BE2C (cell line): ENCODE measurements at regions not wholly inside any gene's neighbourhood (a gene's known extent, or its start where the extent isn't known, plus 50 kb on each side); places are given as distances from the start of the nearest gene placed in this dataset.

ENCODE experiments used
- DNase-seq: peaks from one replicate; pipeline ENCODE4 v3.0.0-alpha.2; 2020
- H3K27me3 ChIP-seq: fragments of 250-450 bp; sonication (Bioruptor Pico); 2 replicates; pipeline ENCODE4 v1.5.1; 2020; ENCODE audit warnings: mild to moderate bottlenecking
- H3K36me3 ChIP-seq: fragments of 250-450 bp; sonication (Bioruptor Pico); 2 replicates; pipeline ENCODE4 v1.5.1; 2020; ENCODE audit warnings: mild to moderate bottlenecking
- H3K4me1 ChIP-seq: fragments of 250-450 bp; sonication (Bioruptor Pico); 2 replicates; pipeline ENCODE4 v1.5.1; 2020
- H3K4me3 ChIP-seq: 2 replicates; pipeline ENCODE4 v1.5.1; 2011; ENCODE audit warnings: low read depth, low read length
- H3K9me3 ChIP-seq: fragments of 250-450 bp; sonication (Bioruptor Pico); 2 replicates; pipeline ENCODE4 v1.5.1; 2020
- CTCF ChIP-seq: IDR thresholded peaks from 2 replicates; pipeline ENCODE4 v1.5.1; 2012; ENCODE audit warnings: mild to moderate bottlenecking, low read depth, low read length

GRCh38 chr10:60646966-60647796 is 131.1 kb upstream of the CDK1 start:
- TF ChIP-seq CTCF: peak; percentile 67
- DNase-seq: peak; percentile 37
- H3K9me3 ChIP-seq: no peaks in the 10 kb centered on the region

GRCh38 chr10:60645980-60646379 is 132.3 kb upstream of the CDK1 start:
- H3K4me3 ChIP-seq: no peak overlapping the region
- TF ChIP-seq CTCF: no peak
- no peaks in the 10 kb centered on the region for H3K27me3 ChIP-seq
- no peaks in the 10 kb centered on the region for H3K9me3 ChIP-seq
- H3K36me3 ChIP-seq: no peaks in the 10 kb centered on the region
- H3K4me1 ChIP-seq: peaks cover 24% of the 10 kb centered on the region
- DNase-seq: no peak

More at GRCh38 chr10:60646966-60647796, 131.1 kb upstream of the CDK1 start:
- no peaks in the 10 kb centered on the region for H3K27me3 ChIP-seq
- H3K36me3 ChIP-seq: no peaks in the 10 kb centered on the region
- H3K4me1 ChIP-seq: peaks cover 24% of the 10 kb centered on the region
- H3K4me3 ChIP-seq: no peak overlapping the region

- no peaks in the 10 kb centered on the region for H3K27me3 ChIP-seq
- peaks cover 15% of the 10 kb centered on the region for H3K4me1 ChIP-seq
- H3K36me3 ChIP-seq: no peaks in the 10 kb centered on the region
- DNase-seq: no peak
- H3K4me3 ChIP-seq: no peak overlapping the region
- TF ChIP-seq CTCF: no peak
- H3K9me3 ChIP-seq: no peaks in the 10 kb centered on the region
Observed at GRCh38 chr10:60644436-60645130, 133.7 kb upstream of the CDK1 start.

DNA sequence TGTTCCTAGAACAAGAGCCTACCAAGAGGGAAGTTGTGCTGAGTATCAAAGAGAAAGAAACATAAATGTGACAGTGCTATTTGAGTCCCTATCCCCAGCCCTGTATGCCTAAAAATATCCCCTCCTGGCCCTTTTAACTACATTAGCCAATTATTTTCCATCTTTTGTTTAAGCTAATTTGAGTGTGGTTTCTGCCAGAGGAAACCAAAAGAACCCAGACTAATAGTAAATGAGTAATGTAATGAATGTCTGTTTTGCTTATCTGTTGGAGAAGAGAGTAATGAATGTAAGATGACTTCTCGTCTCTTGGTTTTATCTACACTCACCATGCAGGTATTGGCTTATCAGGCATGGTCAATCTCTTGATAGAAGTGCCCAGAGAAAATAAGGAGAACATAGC is 134.4 kb upstream of the CDK1 start:
- TF ChIP-seq CTCF: no peak
- no peaks in the 10 kb centered on the region for H3K9me3 ChIP-seq
- DNase-seq: no peak
- H3K4me1 ChIP-seq: peaks cover 13% of the 10 kb centered on the region
- no peaks in the 10 kb centered on the region for H3K27me3 ChIP-seq
- no peak overlapping the region for H3K4me3 ChIP-seq
- H3K36me3 ChIP-seq: no peaks in the 10 kb centered on the region

- Histone ChIP-seq H3K9me3 (no peaks in the 10 kb centered on the region), H3K36me3 (no peaks in the 10 kb centered on the region), H3K4me3 (no peak overlapping the region), H3K4me1 (peaks cover 5% of the 10 kb centered on the region; the same call in 1 of the 2 replicates), H3K27me3 (no peaks in the 10 kb centered on the region)
- TF ChIP-seq CTCF: no peak
- DNase-seq: no peak
Observed at GRCh38 chr10:60629332-60629731, 148.9 kb upstream of the CDK1 start.
